DOHH2 (cell line): ENCODE measurements at regions not wholly inside any gene's neighbourhood (a gene's known extent, or its start where the extent isn't known, plus 50 kb on each side); places are given as distances from the start of the nearest gene placed in this dataset.

Source experiments
- H3F3A ChIP-seq: fragments of 200-600 bp; sonication (generic), shearing (Covaris generic); 2 replicates; pipeline ENCODE4 v1.6.0; 2016; ENCODE audit warnings: antibody characterized with exemption, mild to moderate bottlenecking; ENCODE audit not compliant: control insufficient read depth, insufficient read depth
- H3K27ac ChIP-seq: fragments of 200-600 bp; sonication (generic); 2 replicates; pipeline ENCODE4 v1.5.1; 2014; ENCODE audit warnings: low read depth, mild to moderate bottlenecking, low read length, moderate library complexity
- H3K27me3 ChIP-seq: fragments of 200-600 bp; sonication (generic); 2 replicates; pipeline ENCODE4 v1.6.1; 2014; ENCODE audit warnings: mild to moderate bottlenecking, low read length, mixed read lengths; ENCODE audit not compliant: control insufficient read depth
- H3K36me3 ChIP-seq: fragments of 200-600 bp; sonication (generic); 2 replicates; pipeline ENCODE4 v1.6.1; 2014; ENCODE audit warnings: mild to moderate bottlenecking, low read length, moderate library complexity, mixed read lengths; ENCODE audit not compliant: control insufficient read depth
- H3K4me1 ChIP-seq: fragments of 200-600 bp; sonication (generic); 2 replicates; pipeline ENCODE4 v1.6.1; 2014; ENCODE audit warnings: mild to moderate bottlenecking, low read length, mixed read lengths; ENCODE audit not compliant: control insufficient read depth
- H3K4me2 ChIP-seq: fragments of 200-600 bp; sonication (generic); 2 replicates; pipeline ENCODE4 v1.6.0; 2014; ENCODE audit warnings: mild to moderate bottlenecking, low read length, moderate library complexity
- H3K4me3 ChIP-seq: fragments of 200-600 bp; sonication (generic); 2 replicates; pipeline ENCODE4 v1.5.1; 2014; ENCODE audit warnings: mild to moderate bottlenecking, low read length, mixed read lengths
- H3K79me2 ChIP-seq: fragments of 200-600 bp; sonication (generic); 2 replicates; pipeline ENCODE4 v1.6.1; 2014; ENCODE audit warnings: mild to moderate bottlenecking, low read length, mixed read lengths; ENCODE audit not compliant: control insufficient read depth
- H3K9me2 ChIP-seq: fragments of 200-600 bp; sonication (generic); replicated peaks from 2 replicates; pipeline ENCODE4 v1.6.1; 2014; ENCODE audit warnings: mild to moderate bottlenecking, low read length, mixed read lengths; ENCODE audit not compliant: control insufficient read depth
- H3K9me3 ChIP-seq: fragments of 200-600 bp; sonication (generic); 2 replicates; pipeline ENCODE4 v1.6.1; 2014; ENCODE audit warnings: antibody characterized with exemption, low read length, mixed read lengths; ENCODE audit not compliant: control insufficient read depth, insufficient read depth
- H4K20me1 ChIP-seq: fragments of 200-600 bp; sonication (generic); 2 replicates; pipeline ENCODE4 v1.6.0; 2014; ENCODE audit warnings: low read depth, mild to moderate bottlenecking, antibody characterized with exemption, low read length, moderate library complexity; ENCODE audit not compliant: control insufficient read depth, insufficient read depth
- CTCF ChIP-seq: fragments of 200-600 bp; sonication (generic); IDR thresholded peaks from one replicate; pipeline ENCODE4 v1.5.1; 2014; ENCODE audit warnings: antibody characterized with exemption, mild to moderate bottlenecking, low read depth, low read length; ENCODE audit not compliant: poor library complexity, severe bottlenecking
- EZH2phosphoT487 ChIP-seq: fragments of 200-600 bp; sonication (generic); IDR thresholded peaks from 2 replicates; pipeline ENCODE4 v1.6.1; 2017; ENCODE audit warnings: borderline replicate concordance, mild to moderate bottlenecking, antibody characterized with exemption, low read length, moderate library complexity, mixed read lengths

DNA sequence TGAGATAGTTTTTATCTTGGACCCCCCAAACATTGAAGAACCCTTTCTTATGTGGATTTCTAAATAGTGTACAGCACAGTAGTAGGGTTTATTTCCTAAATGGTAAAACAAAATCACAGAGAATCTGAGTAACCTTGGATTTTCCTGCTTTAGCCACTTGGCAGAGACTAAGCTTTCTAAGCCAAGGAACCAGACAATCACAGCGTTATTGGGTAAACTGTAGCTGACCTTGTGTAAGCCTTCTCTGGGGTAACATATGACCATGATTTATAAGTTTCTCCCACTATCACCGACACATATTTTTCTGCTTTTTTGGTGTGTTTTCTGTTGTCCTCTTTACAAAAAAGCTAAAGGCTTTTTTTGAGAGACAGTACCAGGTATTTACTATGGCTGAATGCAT is 136.3 kb upstream of the PZP start:
- no peak overlapping the region for H3K4me2 ChIP-seq
- no peaks in the 10 kb centered on the region for H4K20me1 ChIP-seq
- no peaks in the 10 kb centered on the region for H3K79me2 ChIP-seq
- no peak overlapping the region for H3K27ac ChIP-seq
- H3F3A ChIP-seq = no peaks in the 10 kb centered on the region
- TF ChIP-seq CTCF = no peak
- no peak for TF ChIP-seq EZH2phosphoT487
- H3K4me1 ChIP-seq = no peaks in the 10 kb centered on the region
- H3K9me2 ChIP-seq = no peaks in the 10 kb centered on the region
- no peak overlapping the region for H3K4me3 ChIP-seq
- no peaks in the 10 kb centered on the region for H3K36me3 ChIP-seq
- H3K27me3 ChIP-seq = no peaks in the 10 kb centered on the region
- no peaks in the 10 kb centered on the region for H3K9me3 ChIP-seq

DNA sequence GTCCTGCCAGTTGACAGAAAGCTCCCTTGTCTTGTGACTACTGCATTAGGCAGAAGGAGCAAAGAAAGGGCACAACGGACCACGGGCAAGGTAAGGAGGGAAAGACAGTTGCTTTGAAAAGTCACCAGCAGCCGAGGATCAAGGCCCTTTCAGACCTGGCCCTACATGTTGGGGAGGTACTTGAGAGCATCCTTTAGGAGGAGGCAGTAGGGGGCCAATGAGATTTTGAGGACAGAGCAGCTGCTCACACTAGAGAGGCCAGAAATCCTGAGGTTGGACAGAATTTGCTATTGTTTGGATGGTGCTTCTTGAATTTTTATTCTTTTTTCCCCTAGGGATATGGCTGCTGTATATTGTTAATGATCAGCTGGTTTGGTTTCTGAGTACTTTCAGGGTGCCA is 135.5 kb upstream of the PZP start:
- no peak overlapping the region for H3K4me3 ChIP-seq
- no peak overlapping the region for H3K4me2 ChIP-seq
- H4K20me1 ChIP-seq = no peaks in the 10 kb centered on the region
- no peaks in the 10 kb centered on the region for H3K79me2 ChIP-seq
- no peaks in the 10 kb centered on the region for H3K36me3 ChIP-seq
- H3K27ac ChIP-seq = no peak overlapping the region
- TF ChIP-seq EZH2phosphoT487 = no peak
- TF ChIP-seq CTCF = no peak
- H3K27me3 ChIP-seq = no peaks in the 10 kb centered on the region
- H3K9me3 ChIP-seq = no peaks in the 10 kb centered on the region
- no peaks in the 10 kb centered on the region for H3K4me1 ChIP-seq
- no peaks in the 10 kb centered on the region for H3F3A ChIP-seq
- no peaks in the 10 kb centered on the region for H3K9me2 ChIP-seq

- no peak overlapping the region for H3K27ac ChIP-seq
- no peak overlapping the region for H3K4me3 ChIP-seq
- no peaks in the 10 kb centered on the region for H3K27me3 ChIP-seq
- no peaks in the 10 kb centered on the region for H3K79me2 ChIP-seq
- no peaks in the 10 kb centered on the region for H3K36me3 ChIP-seq
- no peaks in the 10 kb centered on the region for H4K20me1 ChIP-seq
- no peaks in the 10 kb centered on the region for H3K9me2 ChIP-seq
- H3K4me2 ChIP-seq = no peak overlapping the region
- H3K4me1 ChIP-seq = no peaks in the 10 kb centered on the region
- H3F3A ChIP-seq = no peaks in the 10 kb centered on the region
- TF ChIP-seq EZH2phosphoT487 = no peak
- TF ChIP-seq CTCF = no peak
- no peaks in the 10 kb centered on the region for H3K9me3 ChIP-seq
Observed at GRCh38 chr12:9342614-9343353, 134.6 kb upstream of the PZP start.
